Keratinocyte (primary cell): ENCODE measurements at regions not wholly inside any gene's neighbourhood (a gene's known extent, or its start where the extent isn't known, plus 50 kb on each side); places are given as distances from the start of the nearest gene placed in this dataset.
"Not testable (repeated sequence)": the region's sequence is repeated elsewhere in the genome, so short reads cannot be mapped to it uniquely, and the experiment has no call there.

Experiments
- CTCF ChIP-seq, 3 experiments: IDR thresholded peaks in 1 of 3; conservative IDR thresholded peaks in 1 of 3; optimal IDR thresholded peaks in 1 of 3; 2 replicates in 2 of 3; 3 replicates in 1 of 3; pipeline versions ENCODE3 to v1.5.1; 2011; ENCODE audit warnings: low read length in 3 of 3, mild to moderate bottlenecking in 3 of 3, moderate library complexity in 2 of 3, control low read depth in 1 of 3, inconsistent platforms in 1 of 3; ENCODE audit not compliant: insufficient read depth in 2 of 3; ENCODE audit errors: extremely low read depth in 1 of 3
- EZH2 ChIP-seq: IDR thresholded peaks from one replicate; pipeline ENCODE4 v1.6.1; 2012; ENCODE audit warnings: inconsistent platforms, mild to moderate bottlenecking, low read length, moderate library complexity

GRCh38 chr1:856541-857057 is 67.1 kb upstream of the SAMD11 start:
- not testable (repeated sequence) for TF ChIP-seq CTCF (optimal IDR thresholded peaks at IDR 0.05 in 1 of 3, IDR thresholded peaks at IDR 0.05 in 1 of 3, conservative IDR thresholded peaks at IDR 0.05 in 1 of 3; ENCODE audit: extremely low read depth in 1 of 3, insufficient read depth in 2 of 3, low read length in 3 of 3); EZH2
